NB4 (cell line): ENCODE measurements at regions not wholly inside any gene's neighbourhood (a gene's known extent, or its start where the extent isn't known, plus 50 kb on each side); places are given as distances from the start of the nearest gene placed in this dataset.
"Not testable (repeated sequence)": the region's sequence is repeated elsewhere in the genome, so short reads cannot be mapped to it uniquely, and the experiment has no call there.

ENCODE experiments used
- DNase-seq: peaks from one replicate; pipeline ENCODE4 v3.0.0; 2010; ENCODE audit warnings: low read depth
- H3K4me3 ChIP-seq: one replicate; pipeline ENCODE4 v1.5.1; 2011; ENCODE audit warnings: mild to moderate bottlenecking, low read depth, low read length, moderate library complexity
- CTCF ChIP-seq: IDR thresholded peaks from one replicate; pipeline ENCODE4 v1.5.1; 2012; ENCODE audit warnings: low read depth, low read length
- MAX ChIP-seq: IDR thresholded peaks from 2 replicates; pipeline ENCODE4 v1.6.1; 2011; ENCODE audit warnings: low read depth, low read length
- MYC ChIP-seq: IDR thresholded peaks from 2 replicates; pipeline ENCODE4 v1.6.1; 2011; ENCODE audit warnings: low read depth, low read length
- POLR2A ChIP-seq: IDR thresholded peaks from 2 replicates; pipeline ENCODE4 v1.6.1; 2011; ENCODE audit warnings: mild to moderate bottlenecking; ENCODE audit not compliant: insufficient read length; ENCODE audit errors: extremely low read depth

GRCh38 chr5:1608336-1608735, 84.6 kb upstream of the LPCAT1 start:
- peak; percentile 61 for DNase-seq
- H3K4me3 ChIP-seq: not testable (repeated sequence)

- H3K4me3 ChIP-seq, DNase-seq: not testable (repeated sequence)
Measured at GRCh38 chr5:1606951-1607350, 83.2 kb upstream of the LPCAT1 start.

GRCh38 chr5:1603916-1604315, 80.2 kb upstream of the LPCAT1 start:
- not testable (repeated sequence) for DNase-seq, H3K4me3 ChIP-seq

- peak; percentile 29 for DNase-seq
- H3K4me3 ChIP-seq: not testable (repeated sequence)
Measured at GRCh38 chr5:1601565-1601964, 77.8 kb upstream of the LPCAT1 start.

GRCh38 chr5:1598950-1599737, 75.4 kb upstream of the LPCAT1 start:
- TF ChIP-seq CTCF: peak; percentile 26
- DNase-seq: peak; percentile 72
- not testable (repeated sequence) for H3K4me3 ChIP-seq

GRCh38 chr5:1597093-1597473, 73.3 kb upstream of the LPCAT1 start:
- H3K4me3 ChIP-seq: peak overlapping the region; percentile 44
- peak; percentile 20 for DNase-seq

- not testable (repeated sequence) for H3K4me3 ChIP-seq, DNase-seq
Measured at GRCh38 chr5:1596462-1597092, 72.8 kb upstream of the LPCAT1 start.

GRCh38 chr5:1594357-1595106, 70.8 kb upstream of the LPCAT1 start:
- no peak for DNase-seq
- no peak overlapping the region for H3K4me3 ChIP-seq
- TF ChIP-seq POLR2A: no peak
- TF ChIP-seq MYC: no peak
- no peak for TF ChIP-seq MAX
- no peak for TF ChIP-seq CTCF

- TF ChIP-seq MYC (no peak), MAX (no peak), POLR2A (no peak), CTCF (no peak)
- DNase-seq: no peak
- H3K4me3 ChIP-seq: no peak overlapping the region
Measured at GRCh38 chr5:1593903-1594356, 70.2 kb upstream of the LPCAT1 start.

- not testable (repeated sequence) for H3K4me3 ChIP-seq
- peak; percentile 44 for DNase-seq
Measured at GRCh38 chr5:1588071-1588694, 64.4 kb upstream of the LPCAT1 start.

GRCh38 chr5:1583081-1583875, 59.5 kb upstream of the LPCAT1 start:
- not testable (repeated sequence) for H3K4me3 ChIP-seq, DNase-seq

GRCh38 chr5:1579389-1579788, 55.6 kb upstream of the LPCAT1 start:
- not testable (repeated sequence) for DNase-seq, H3K4me3 ChIP-seq

- H3K4me3 ChIP-seq, DNase-seq: not testable (repeated sequence)
Measured at GRCh38 chr5:1576851-1577250, 53.1 kb upstream of the LPCAT1 start.
